ENCODE measurements at regions not wholly inside any gene's neighbourhood (a gene's known extent, or its start where the extent isn't known, plus 50 kb on each side); places are given as distances from the start of the nearest gene placed in this dataset.
"Not testable (repeated sequence)": the region's sequence is repeated elsewhere in the genome, so short reads cannot be mapped to it uniquely, and the experiment has no call there.

DNA sequence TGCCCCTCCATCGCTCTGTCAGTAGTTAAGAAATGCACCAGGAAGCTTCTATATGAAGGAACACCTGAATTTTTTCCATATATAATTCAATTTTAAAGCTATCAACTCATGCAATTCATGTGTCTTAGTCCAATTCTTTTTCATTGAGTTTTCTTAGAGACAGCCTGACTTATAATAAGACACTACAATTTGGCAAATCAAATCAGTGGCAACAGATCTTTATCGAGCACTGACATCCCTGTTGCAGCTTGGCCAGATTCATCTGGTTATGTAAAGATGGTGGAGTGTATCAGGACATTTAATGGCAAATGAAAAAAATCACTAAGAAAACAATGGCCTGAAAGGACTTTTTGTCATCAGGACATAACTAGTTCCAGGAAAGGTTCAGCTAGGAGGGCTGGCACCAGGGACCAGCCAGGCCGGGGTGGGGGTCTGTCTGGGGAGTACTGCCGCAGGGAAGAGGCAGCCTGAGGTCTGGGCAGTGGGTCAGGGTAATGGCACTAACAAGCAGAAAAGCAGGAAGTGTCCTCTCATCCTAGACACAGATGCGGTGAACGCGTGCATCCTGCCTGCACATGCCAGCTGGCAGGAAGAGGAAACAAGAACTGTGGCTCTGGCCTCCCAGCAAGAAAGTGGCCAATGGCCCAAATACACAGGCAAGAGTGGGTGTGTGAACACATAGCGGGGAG is 100.5 kb upstream of the LMNTD1 start:
- H3K4me3 Mint-ChIP-seq, result no peak overlapping the region
- H3K27ac Mint-ChIP-seq, result no peak overlapping the region
- ATAC-seq (replicated peaks in 1 of 2) (no peak), DNase-seq (no peak)
- H3K27me3 Mint-ChIP-seq (ENCODE audit: low read depth), result no peaks in the 10 kb centered on the region
- no peaks in the 10 kb centered on the region for H3K36me3 Mint-ChIP-seq (ENCODE audit: insufficient read depth in 2 of 2)
- peaks cover 7% of the 10 kb centered on the region for H3K4me1 Mint-ChIP-seq (ENCODE audit: low read depth)
- peaks cover 0 to 2% of the 10 kb centered on the region in 2 donors for H3K9me3 Mint-ChIP-seq

DNA sequence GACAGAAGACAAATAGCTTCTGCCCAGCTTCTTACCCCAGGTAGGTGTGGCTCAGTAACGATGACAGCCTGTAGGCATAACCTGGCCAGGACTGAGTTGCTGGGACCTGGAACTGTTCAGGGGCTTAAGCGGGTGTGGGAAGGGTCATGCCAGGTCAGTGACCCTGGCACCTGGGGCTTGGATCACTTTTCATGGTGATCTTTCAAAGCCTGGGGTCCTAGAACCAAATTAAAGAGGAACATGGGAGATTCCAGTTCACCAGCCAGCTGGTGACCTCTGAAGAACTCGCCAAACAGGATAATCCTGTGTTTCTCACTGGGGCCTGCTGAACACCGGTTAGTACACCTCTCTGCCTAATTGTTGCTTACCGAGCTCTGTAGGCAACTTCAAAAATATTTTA is 102.6 kb upstream of the LMNTD1 start:
- Mint-ChIP-seq H3K27ac (no peak overlapping the region), H3K9me3 (peaks cover 0 to 2% of the 10 kb centered on the region in 2 donors), H3K4me1 (ENCODE audit: low read depth) (peaks cover 7% of the 10 kb centered on the region), H3K27me3 (ENCODE audit: low read depth) (no peaks in the 10 kb centered on the region), H3K36me3 (ENCODE audit: insufficient read depth in 2 of 2) (no peaks in the 10 kb centered on the region), H3K4me3 (no peak overlapping the region)
- ATAC-seq (replicated peaks in 1 of 2) (no peak), DNase-seq (no peak)

DNA sequence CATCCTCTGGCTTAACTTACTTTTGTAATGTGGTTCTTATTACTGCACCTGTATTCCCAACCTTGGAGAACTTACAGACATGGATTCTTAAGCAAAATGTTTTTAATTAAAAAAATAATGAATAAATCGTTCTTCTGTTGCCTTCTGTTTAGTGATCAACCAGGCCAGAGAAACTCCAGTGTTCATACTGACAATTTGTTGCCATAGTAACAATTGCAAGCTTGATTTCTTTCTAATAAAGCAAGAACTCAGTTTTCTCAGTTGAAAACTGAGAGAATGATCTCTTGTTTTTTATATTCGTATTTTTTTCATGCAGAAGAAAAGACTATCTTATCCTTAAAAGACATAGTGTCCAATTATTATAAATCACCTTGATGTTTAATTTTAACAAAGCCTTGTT is 106.5 kb upstream of the LMNTD1 start:
- H3K4me1 Mint-ChIP-seq (ENCODE audit: low read depth), result no peaks in the 10 kb centered on the region
- DNase-seq (no peak), ATAC-seq (replicated peaks in 1 of 2) (no peak)
- no peak overlapping the region for H3K27ac Mint-ChIP-seq
- no peak overlapping the region for H3K4me3 Mint-ChIP-seq
- peaks cover 0 to 5% of the 10 kb centered on the region in 2 donors for H3K9me3 Mint-ChIP-seq
- no peaks in the 10 kb centered on the region for H3K27me3 Mint-ChIP-seq (ENCODE audit: low read depth)
- H3K36me3 Mint-ChIP-seq (ENCODE audit: insufficient read depth in 2 of 2), result peaks cover 0 to 4% of the 10 kb centered on the region in 2 donors

DNA sequence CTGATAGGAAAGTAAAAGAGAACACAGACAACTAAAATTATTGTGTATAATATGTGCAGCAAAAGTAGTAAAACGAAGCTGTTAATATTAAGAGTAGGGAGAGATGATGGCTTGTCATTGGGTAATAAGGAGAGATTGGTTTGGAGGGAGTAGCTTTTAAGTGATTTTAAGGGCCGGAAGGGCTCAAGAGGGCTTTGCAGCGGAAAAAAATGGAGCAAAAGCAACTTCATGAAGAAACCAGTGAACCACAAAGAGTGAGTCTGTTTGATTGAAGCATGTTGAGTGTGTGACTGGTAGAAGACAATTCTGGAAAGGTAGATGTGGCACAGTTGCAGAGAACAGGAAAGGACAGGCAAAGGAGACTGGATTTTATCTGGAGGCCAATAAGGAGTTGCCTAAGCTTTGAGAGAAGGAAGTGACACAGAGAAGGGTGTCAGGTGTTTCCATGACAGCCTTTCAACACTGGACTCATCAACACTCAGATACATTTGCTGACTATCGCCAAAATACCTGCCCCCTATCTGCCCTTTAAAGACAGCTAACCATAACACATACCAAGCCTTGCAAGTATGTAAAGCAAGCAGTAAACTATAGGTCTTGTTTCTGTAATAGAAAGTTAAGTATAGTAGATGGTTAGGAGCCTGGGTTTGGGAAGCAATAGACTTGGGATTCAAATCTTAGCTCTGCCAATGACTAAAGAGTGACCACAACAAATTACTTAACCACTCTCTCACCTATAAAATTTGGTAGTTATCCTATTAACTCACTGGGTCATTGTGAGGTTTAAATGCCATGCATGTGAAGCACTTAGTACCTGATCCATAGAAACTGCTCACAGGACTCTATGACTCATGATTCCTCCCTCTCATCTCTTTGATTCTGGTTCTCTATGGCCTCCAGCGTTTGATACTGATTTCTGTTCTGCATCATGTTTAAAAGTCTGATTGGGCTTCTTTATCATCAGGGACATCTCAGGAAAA is 117.3 kb upstream of the LMNTD1 start:
- Mint-ChIP-seq H3K4me3 (no peak overlapping the region), H3K27me3 (ENCODE audit: low read depth) (no peaks in the 10 kb centered on the region), H3K27ac (no peak overlapping the region), H3K36me3 (ENCODE audit: insufficient read depth in 2 of 2) (no peaks in the 10 kb centered on the region), H3K4me1 (ENCODE audit: low read depth) (no peaks in the 10 kb centered on the region), H3K9me3 (no peaks in the 10 kb centered on the region)
- ATAC-seq (replicated peaks in 1 of 2) (no peak), DNase-seq (no peak)

DNA sequence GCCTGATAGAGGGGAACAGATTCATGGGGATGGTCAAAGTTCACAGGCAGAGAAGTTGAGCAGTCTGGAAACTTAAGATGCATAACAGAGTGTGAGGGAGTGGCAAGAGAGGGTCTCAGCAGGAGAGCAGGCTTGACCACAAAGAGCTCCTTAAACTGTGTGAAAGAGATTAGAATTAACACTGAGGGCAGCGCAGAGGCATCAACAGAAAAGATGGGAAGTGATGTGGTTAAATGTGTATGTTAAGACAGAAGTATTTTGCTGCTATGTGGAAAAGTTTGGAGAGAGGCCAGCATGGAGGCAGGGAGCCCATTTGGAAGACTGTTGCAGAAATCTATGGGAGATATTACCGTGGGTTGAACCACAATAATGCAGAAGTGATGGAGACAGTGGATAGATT is 122.7 kb upstream of the LMNTD1 start:
- H3K4me3 Mint-ChIP-seq, result no peak overlapping the region
- ATAC-seq (replicated peaks in 1 of 2) (no peak), DNase-seq (no peak)
- no peak overlapping the region for H3K27ac Mint-ChIP-seq
- no peaks in the 10 kb centered on the region for H3K36me3 Mint-ChIP-seq (ENCODE audit: insufficient read depth in 2 of 2)
- no peaks in the 10 kb centered on the region for H3K9me3 Mint-ChIP-seq
- H3K4me1 Mint-ChIP-seq (ENCODE audit: low read depth), result no peaks in the 10 kb centered on the region
- H3K27me3 Mint-ChIP-seq (ENCODE audit: low read depth), result no peaks in the 10 kb centered on the region

DNA sequence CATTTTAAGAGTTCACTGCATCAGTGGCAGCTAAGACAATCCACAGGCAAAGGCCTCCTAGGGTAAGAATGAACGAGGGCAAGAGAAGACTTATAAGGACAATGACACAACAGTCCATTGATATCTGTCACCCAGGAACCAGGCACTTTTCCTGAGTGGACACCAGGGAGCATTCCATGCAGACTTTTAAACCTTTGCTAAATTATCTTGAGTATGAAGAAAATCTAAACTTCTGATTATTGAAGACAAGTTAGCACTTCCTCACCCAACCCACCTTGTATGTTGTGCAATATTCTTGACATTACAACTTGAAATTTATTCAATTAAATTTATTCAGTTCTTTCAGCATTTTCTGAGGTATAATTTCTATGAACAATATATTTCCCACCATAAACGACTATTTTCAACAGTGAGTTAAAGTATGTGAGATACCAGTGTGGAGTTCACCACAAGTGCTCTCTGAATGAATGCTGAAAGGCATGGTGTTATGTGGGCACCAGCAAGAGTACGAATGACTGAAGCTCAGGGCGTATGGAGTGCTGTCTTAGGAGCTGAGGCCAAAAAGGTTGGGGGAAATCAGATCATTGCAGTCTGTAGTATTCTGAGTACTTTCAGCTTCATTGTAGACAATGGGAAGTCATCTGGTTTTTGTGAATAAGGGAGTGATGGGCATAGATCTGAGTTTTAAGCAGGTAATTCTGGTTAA is 124.3 kb upstream of the LMNTD1 start:
- Mint-ChIP-seq H3K4me3 (no peak overlapping the region), H3K9me3 (peaks cover 0 to under 1% of the 10 kb centered on the region in 2 donors), H3K36me3 (ENCODE audit: insufficient read depth in 2 of 2) (no peaks in the 10 kb centered on the region), H3K4me1 (ENCODE audit: low read depth) (no peaks in the 10 kb centered on the region), H3K27ac (no peak overlapping the region), H3K27me3 (ENCODE audit: low read depth) (no peaks in the 10 kb centered on the region)
- DNase-seq (no peak), ATAC-seq (replicated peaks in 1 of 2) (no peak)

DNA sequence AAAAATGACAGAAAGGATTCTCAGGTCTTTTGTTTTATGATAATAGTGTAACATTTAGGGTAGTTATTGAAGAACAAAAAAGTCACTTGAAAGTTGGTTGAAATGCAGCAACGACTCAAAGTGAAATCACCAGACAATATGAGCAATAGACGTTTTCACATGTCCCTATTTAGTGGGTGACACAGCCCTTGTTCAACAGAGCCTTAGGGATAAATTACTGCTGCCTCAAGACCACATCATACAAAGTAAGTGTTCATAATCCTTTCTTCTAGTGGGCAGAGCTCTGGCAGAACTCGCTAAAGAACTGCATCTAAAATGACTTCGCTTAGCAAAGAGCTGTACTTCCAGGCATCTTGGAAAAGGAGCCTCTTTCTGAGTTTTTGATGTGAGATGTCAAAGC is 128.5 kb upstream of the LMNTD1 start:
- no peak for DNase-seq

DNA sequence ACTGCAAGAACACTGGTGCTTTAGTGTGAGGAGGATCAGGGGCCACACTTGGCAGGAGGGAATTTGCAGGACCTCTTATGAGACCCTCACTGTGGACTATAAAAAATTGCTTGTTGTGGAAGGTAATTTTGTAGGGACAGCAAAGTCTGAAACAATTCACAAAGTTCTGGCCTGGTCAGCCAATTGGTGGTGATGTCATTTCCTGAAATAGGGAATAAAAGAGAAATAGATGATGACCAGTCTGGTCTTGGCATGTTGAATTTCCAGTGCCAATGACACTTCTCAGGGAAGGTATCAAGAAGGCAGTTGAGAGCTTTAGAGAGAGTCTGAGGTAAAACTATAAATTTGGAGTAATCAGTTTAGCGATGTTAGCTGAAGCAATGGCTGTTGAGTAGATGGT is 129.3 kb upstream of the LMNTD1 start:
- no peak overlapping the region for H3K4me3 Mint-ChIP-seq
- H3K27ac Mint-ChIP-seq, result no peak overlapping the region
- H3K27me3 Mint-ChIP-seq (ENCODE audit: low read depth), result no peaks in the 10 kb centered on the region
- H3K9me3 Mint-ChIP-seq, result peaks cover 3 to 9% of the 10 kb centered on the region in 2 donors
- H3K4me1 Mint-ChIP-seq (ENCODE audit: low read depth), result no peaks in the 10 kb centered on the region
- ATAC-seq (replicated peaks in 1 of 2), result no peak
- H3K36me3 Mint-ChIP-seq (ENCODE audit: insufficient read depth in 2 of 2), result no peaks in the 10 kb centered on the region
- DNase-seq, result no peak

More for the DNA sequence above, 128.5 kb upstream of the LMNTD1 start:
- H3K9me3 Mint-ChIP-seq, result peaks cover 2 to 5% of the 10 kb centered on the region in 2 donors
- H3K27me3 Mint-ChIP-seq (ENCODE audit: low read depth), result no peaks in the 10 kb centered on the region
- no peak overlapping the region for H3K27ac Mint-ChIP-seq
- peak in 1 of 2 donors; percentile 93 for ATAC-seq (replicated peaks in 1 of 2)
- no peaks in the 10 kb centered on the region for H3K36me3 Mint-ChIP-seq (ENCODE audit: insufficient read depth in 2 of 2)
- no peaks in the 10 kb centered on the region for H3K4me1 Mint-ChIP-seq (ENCODE audit: low read depth)
- no peak overlapping the region for H3K4me3 Mint-ChIP-seq

DNA sequence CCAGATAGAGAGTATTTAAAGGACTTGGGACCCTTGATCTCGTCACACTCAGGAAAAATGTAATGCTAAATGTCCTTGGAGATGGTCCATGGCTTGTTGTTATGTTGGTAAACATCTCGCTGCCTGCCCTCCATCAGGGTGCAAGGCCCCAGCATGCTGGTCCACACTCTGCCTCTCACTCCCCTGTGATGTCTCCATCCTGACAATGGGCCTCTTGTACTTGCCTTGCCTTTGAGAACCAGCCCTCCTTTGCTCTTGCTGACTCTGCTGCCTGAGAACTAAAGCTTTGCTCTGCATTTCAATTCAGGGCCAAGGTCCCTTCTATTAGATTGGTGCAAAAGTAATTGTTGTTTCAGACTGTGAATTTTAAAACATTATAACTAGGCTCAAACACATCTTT is 131.0 kb upstream of the LMNTD1 start:
- H3K9me3 Mint-ChIP-seq, result peaks cover 3 to 9% of the 10 kb centered on the region in 2 donors
- no peaks in the 10 kb centered on the region for H3K36me3 Mint-ChIP-seq (ENCODE audit: insufficient read depth in 2 of 2)
- ATAC-seq (replicated peaks in 1 of 2), result no peak
- no peak overlapping the region for H3K27ac Mint-ChIP-seq
- H3K4me1 Mint-ChIP-seq (ENCODE audit: low read depth), result no peaks in the 10 kb centered on the region
- no peaks in the 10 kb centered on the region for H3K27me3 Mint-ChIP-seq (ENCODE audit: low read depth)
- DNase-seq, result no peak
- no peak overlapping the region for H3K4me3 Mint-ChIP-seq

DNA sequence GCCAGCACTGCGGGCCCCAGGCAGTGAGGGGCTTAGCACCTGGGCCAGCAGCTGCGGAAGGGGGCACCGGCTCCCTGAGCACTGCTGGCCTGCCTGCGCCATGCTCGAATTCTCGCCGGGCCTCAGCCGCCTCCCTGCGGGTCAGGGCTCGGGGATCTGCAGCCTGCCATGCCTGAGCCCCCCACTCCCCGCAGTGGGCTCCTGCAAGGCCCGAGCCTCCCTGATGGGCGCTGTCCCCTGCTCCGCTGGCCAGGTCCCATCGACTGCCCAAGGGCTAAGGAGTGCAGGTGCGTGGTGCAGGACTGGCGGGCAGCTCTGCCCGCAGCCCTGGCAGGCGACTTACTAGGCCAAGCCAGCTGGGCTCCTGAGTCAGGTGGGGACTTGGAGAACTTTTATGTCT is 133.3 kb upstream of the LMNTD1 start:
- no peaks in the 10 kb centered on the region for H3K36me3 Mint-ChIP-seq (ENCODE audit: insufficient read depth in 2 of 2)
- no peaks in the 10 kb centered on the region for H3K4me1 Mint-ChIP-seq (ENCODE audit: low read depth)
- no peaks in the 10 kb centered on the region for H3K27me3 Mint-ChIP-seq (ENCODE audit: low read depth)
- ATAC-seq (replicated peaks in 1 of 2) (no peak), DNase-seq (no peak)
- H3K27ac Mint-ChIP-seq, result no peak overlapping the region
- H3K9me3 Mint-ChIP-seq, result peaks cover 3 to 9% of the 10 kb centered on the region in 2 donors
- H3K4me3 Mint-ChIP-seq, result no peak overlapping the region

DNA sequence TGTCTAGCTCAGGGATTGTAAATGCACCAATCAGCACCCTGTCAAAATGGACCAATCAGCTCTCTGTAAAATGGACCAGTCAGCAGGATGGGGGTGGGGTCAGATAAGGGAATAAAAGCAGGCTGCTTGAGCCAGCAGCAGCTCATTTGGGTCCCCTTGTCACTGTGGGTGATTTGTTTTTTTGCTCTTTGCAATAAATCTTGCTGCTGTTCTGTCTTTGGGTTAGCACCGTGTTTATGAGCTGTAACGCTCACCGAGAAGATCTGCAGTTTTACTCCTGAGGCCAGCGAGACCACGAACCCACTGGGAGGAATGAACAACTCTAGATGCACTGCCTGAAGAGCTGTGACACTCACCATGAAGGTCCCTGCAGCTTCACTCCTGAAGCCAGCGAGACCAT is 134.1 kb upstream of the LMNTD1 start:
- DNase-seq, result no peak
- no peaks in the 10 kb centered on the region for H3K27me3 Mint-ChIP-seq (ENCODE audit: low read depth)
- H3K9me3 Mint-ChIP-seq, result peaks cover 3 to 9% of the 10 kb centered on the region in 2 donors
- no peak overlapping the region for H3K4me3 Mint-ChIP-seq
- no peak overlapping the region for H3K27ac Mint-ChIP-seq
- no peak for ATAC-seq (replicated peaks in 1 of 2)
- no peaks in the 10 kb centered on the region for H3K4me1 Mint-ChIP-seq (ENCODE audit: low read depth)
- H3K36me3 Mint-ChIP-seq (ENCODE audit: insufficient read depth in 2 of 2), result no peaks in the 10 kb centered on the region

DNA sequence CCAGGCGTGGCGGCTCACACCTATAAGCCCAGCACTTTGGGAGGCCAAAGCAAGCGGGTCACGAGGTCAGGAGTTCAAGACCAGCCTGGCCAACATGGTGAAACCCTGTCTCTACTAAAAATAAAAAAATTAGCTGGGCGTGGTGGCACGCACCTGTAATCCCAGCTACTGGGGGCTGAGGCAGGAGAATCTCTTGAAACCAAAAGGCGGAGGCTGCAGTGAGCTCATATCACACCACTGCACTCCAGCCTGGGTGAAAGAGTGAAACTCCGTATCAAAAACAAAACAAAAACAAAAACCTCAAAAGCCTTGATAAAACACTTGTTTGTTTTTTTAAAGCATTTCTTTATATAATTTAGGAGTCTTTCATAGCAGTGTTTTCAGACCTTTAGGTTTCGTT is 135.8 kb upstream of the LMNTD1 start:
- H3K36me3 Mint-ChIP-seq (ENCODE audit: insufficient read depth in 2 of 2); H3K27me3 Mint-ChIP-seq (ENCODE audit: low read depth); ATAC-seq (replicated peaks in 1 of 2); H3K9me3 Mint-ChIP-seq; H3K4me3 Mint-ChIP-seq; H3K27ac Mint-ChIP-seq; H3K4me1 Mint-ChIP-seq (ENCODE audit: low read depth); DNase-seq: not testable (repeated sequence)

DNA sequence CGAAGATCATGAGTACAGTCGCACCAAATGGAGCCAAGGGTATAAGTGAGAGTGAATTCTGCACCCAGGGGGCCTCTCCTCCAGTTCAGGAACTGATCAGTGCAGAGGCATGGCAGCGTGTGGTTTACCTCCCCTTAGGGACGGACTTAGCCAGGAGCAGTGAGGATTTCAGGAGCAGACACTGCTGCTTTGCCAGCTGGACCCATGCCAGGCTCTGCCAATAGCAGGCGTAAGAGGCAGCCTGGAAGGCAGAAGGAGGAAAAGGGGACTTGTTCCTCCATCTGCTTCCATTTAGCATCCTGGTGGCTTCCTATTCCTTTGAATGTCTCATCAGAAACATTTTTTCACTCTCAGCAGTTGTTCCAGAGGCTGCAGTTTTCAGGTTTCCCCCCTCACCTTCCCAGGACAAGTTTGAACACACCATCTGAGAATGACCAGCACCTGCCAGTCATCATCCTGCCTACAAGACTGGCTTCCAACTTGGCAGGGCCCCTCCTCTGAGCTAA is 137.0 kb upstream of the LMNTD1 start:
- no peak overlapping the region for H3K4me3 Mint-ChIP-seq
- H3K27ac Mint-ChIP-seq, result no peak overlapping the region
- ATAC-seq (replicated peaks in 1 of 2) (no peak), DNase-seq (no peak)
- H3K36me3 Mint-ChIP-seq (ENCODE audit: insufficient read depth in 2 of 2), result no peaks in the 10 kb centered on the region
- no peaks in the 10 kb centered on the region for H3K4me1 Mint-ChIP-seq (ENCODE audit: low read depth)
- no peaks in the 10 kb centered on the region for H3K27me3 Mint-ChIP-seq (ENCODE audit: low read depth)
- peaks cover 3 to 6% of the 10 kb centered on the region in 2 donors for H3K9me3 Mint-ChIP-seq

Measured in activated T-cell treated with anti-CD3 and anti-CD28 coated beads, Interleukin-2, amount 50 U/mL, for 72 hours (primary cell).